Thyroid gland (tissue), 4 donors: ENCODE measurements at regions not wholly inside any gene's neighbourhood (a gene's known extent, or its start where the extent isn't known, plus 50 kb on each side); places are given as distances from the start of the nearest gene placed in this dataset.

Source experiments
- POLR2A ChIP-seq, 2 donors: fragments of 450-650 bp; IDR thresholded peaks; one replicate each; pipeline ENCODE4 v1.6.1; 2017; ENCODE audit warnings: antibody characterized with exemption in 2 of 2, mild to moderate bottlenecking in 2 of 2, moderate library complexity in 1 of 2
- TF ChIP-seq, protein P1 (sequence below), 6 experiments: fragments of 200-600 bp in 3 of 6; fragments of 450-650 bp in 3 of 6; sonication (generic) in 3 of 6; IDR thresholded peaks; one replicate each; pipeline ENCODE4 v1.5.1; 2016 to 2019; ENCODE audit warnings: antibody characterized with exemption in 6 of 6, mild to moderate bottlenecking in 2 of 6, inconsistent platforms in 1 of 6, moderate library complexity in 1 of 6

GRCh38 chr18:67092141-67092540 is 424.4 kb downstream of the DSEL start:
- TF ChIP-seq, protein P1, sequence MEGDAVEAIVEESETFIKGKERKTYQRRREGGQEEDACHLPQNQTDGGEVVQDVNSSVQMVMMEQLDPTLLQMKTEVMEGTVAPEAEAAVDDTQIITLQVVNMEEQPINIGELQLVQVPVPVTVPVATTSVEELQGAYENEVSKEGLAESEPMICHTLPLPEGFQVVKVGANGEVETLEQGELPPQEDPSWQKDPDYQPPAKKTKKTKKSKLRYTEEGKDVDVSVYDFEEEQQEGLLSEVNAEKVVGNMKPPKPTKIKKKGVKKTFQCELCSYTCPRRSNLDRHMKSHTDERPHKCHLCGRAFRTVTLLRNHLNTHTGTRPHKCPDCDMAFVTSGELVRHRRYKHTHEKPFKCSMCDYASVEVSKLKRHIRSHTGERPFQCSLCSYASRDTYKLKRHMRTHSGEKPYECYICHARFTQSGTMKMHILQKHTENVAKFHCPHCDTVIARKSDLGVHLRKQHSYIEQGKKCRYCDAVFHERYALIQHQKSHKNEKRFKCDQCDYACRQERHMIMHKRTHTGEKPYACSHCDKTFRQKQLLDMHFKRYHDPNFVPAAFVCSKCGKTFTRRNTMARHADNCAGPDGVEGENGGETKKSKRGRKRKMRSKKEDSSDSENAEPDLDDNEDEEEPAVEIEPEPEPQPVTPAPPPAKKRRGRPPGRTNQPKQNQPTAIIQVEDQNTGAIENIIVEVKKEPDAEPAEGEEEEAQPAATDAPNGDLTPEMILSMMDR (IDR thresholded peaks at IDR 0.05) = no peak
- TF ChIP-seq POLR2A (IDR thresholded peaks at IDR 0.05) = no peak
